Gastroesophageal sphincter (tissue), 3 donors: ENCODE measurements at regions not wholly inside any gene's neighbourhood (a gene's known extent, or its start where the extent isn't known, plus 50 kb on each side); places are given as distances from the start of the nearest gene placed in this dataset.

Source experiments
- CTCF ChIP-seq, 4 experiments: fragments of 200-600 bp in 2 of 4; fragments of 450-650 bp in 2 of 4; sonication (generic) in 1 of 4; IDR thresholded peaks; one replicate each; pipeline ENCODE4 v1.5.1; 2017 to 2019; ENCODE audit warnings: antibody characterized with exemption in 4 of 4, mild to moderate bottlenecking in 2 of 4, moderate library complexity in 2 of 4
- EP300 ChIP-seq: sonication (generic); formaldehyde crosslinking; IDR thresholded peaks from one replicate; pipeline ENCODE4 v1.6.1; 2017; ENCODE audit warnings: antibody characterized with exemption, mild to moderate bottlenecking
- POLR2A ChIP-seq, 2 donors: fragments of 450-650 bp; IDR thresholded peaks; one replicate each; pipeline ENCODE4 v1.6.1; 2017; ENCODE audit warnings: antibody characterized with exemption in 2 of 2, mild to moderate bottlenecking in 2 of 2, moderate library complexity in 1 of 2
- POLR2AphosphoS5 ChIP-seq: sonication (generic); formaldehyde crosslinking; IDR thresholded peaks from one replicate; pipeline ENCODE4 v1.6.1; 2017; ENCODE audit warnings: antibody characterized with exemption

- TF ChIP-seq POLR2A (IDR thresholded peaks at IDR 0.05): no peak
- TF ChIP-seq CTCF (IDR thresholded peaks at IDR 0.05): no peak
- TF ChIP-seq EP300: no peak
- TF ChIP-seq POLR2AphosphoS5: no peak
These were observed 453.8 kb upstream of the ZNF608 start for GRCh38 chr5:125199968-125200865.
